GM21515 (cell line): ENCODE measurements at regions not wholly inside any gene's neighbourhood (a gene's known extent, or its start where the extent isn't known, plus 50 kb on each side); places are given as distances from the start of the nearest gene placed in this dataset.
"Not testable (repeated sequence)": the region's sequence is repeated elsewhere in the genome, so short reads cannot be mapped to it uniquely, and the experiment has no call there.

Experiments
- ATAC-seq: cut with Tn5 transposase; IDR thresholded peaks from one replicate; pipeline ENCODE4 v1.9.1; 2021; ENCODE audit not compliant: unreplicated experiment

DNA sequence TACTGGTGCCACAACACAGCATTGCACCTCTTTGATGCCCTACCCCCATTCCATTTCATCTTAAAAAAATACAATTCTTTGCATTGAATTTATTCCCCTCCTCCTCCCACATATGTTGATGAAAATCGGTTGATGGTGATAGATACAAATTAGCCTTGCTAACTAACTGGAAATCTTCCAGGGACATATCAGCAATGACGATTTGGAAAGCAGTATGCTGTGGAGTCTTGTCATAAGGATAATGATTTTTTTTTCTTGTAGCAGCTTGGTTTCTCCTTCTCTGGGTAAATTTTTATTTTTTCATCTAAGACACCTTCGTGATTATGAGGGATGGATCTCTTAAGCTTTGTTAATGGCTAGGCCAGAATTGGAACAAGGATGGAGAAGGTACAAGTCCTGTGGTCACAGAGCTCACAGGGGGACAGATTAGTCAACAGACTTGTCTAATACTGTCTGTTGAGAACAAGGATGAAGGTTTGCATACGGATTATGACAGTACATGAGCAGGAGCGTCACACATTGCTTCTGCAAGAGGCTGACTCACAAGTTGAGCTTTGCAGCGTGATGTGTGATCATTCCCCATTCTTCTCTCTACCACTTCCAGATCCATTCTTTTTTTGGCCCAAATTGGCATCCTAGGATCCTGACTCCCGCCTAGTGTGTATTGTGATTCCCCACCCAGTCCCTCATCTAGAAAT lies 233.1 kb upstream of the FERMT1 start:
- ATAC-seq = no peak

GRCh38 chr20:6348908-6349307 lies 226.1 kb upstream of the FERMT1 start:
- no peak for ATAC-seq

GRCh38 chr20:6347916-6348315 lies 225.1 kb upstream of the FERMT1 start:
- no peak for ATAC-seq

GRCh38 chr20:6341491-6341890 lies 218.7 kb upstream of the FERMT1 start:
- ATAC-seq = no peak

- ATAC-seq = no peak
These were observed 216.3 kb upstream of the FERMT1 start for GRCh38 chr20:6339176-6339575.

- no peak for ATAC-seq
These were observed 210.3 kb upstream of the FERMT1 start for GRCh38 chr20:6333110-6333509.

DNA sequence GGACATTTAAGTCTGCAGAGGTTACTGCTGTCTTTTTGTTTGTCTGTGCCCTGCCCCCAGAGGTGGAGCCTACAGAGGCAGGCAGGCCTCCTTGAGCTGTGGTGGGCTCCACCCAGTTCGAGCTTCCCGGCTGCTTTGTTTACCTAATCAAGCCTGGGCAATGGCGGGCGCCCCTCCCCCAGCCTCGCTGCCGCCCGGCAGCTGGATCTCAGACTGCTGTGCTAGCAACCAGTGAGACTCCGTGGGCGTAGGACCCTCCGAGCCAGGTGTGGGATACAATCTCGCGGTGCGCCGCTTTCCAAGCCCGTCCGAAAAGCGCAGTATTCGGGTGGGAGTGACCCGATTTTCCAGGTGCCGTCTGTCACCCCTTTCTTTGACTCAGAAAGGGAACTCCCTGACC lies 198.4 kb upstream of the FERMT1 start:
- not testable (repeated sequence) for ATAC-seq

DNA sequence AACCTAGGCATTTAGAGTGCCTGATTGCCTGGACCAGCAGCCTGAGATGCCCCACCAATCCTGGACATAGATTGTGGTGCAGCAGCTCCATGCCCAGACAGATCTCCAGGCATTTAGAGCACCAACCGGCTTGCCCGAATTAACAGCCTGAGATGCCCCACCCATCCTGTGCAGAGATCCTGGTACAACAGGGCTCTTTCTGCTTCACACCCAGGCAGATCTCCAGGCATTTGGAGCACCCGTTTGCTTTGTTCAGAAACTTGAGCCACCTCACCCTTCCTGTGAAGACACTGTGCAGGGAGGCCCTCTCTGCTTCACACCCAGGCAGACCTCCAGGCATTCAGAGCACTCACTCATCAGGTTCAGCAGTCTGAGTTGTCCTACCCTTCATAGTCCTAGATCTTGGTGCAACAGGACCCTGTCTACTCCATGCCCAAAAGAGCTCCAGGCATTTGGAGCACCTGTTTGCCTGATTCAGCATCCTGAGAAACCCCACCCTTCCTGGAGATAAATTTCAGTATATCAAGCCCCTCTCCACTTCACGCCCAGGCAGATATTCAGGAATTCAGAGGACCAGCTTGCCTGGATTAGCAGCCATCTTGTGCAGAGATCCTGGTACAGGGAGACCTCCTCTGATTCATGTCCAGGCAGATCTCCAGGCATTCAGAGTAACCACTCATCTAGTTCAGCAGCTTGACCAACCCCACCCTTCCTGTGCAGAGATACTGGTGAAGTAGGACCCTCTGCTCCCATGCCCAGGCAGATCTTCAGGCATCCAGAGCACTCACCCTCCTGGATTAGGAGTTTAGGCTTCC lies 189.2 kb upstream of the FERMT1 start:
- no peak for ATAC-seq

- no peak for ATAC-seq
These were observed 188.3 kb upstream of the FERMT1 start for GRCh38 chr20:6311097-6311496.

- no peak for ATAC-seq
These were observed 182.7 kb upstream of the FERMT1 start for GRCh38 chr20:6305536-6305935.

DNA sequence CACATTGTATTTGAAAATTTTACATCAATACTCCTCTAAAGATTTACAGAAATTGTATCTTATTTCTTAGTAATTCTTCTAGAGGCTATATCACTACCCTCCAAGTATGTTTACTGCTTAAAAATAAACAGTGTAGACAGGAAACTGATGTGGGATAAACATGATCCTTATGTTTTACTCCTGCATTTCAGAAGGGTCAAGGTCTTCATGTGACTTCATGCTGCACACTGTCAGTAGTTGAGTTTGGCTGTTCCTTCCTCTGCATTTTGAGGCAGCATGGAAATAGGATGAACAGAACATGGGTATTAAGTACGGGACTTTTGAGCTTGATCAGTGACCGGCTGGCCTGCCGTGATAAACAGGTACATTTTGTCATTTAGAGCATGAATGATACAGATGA lies 179.2 kb upstream of the FERMT1 start:
- ATAC-seq = no peak

- no peak for ATAC-seq
These were observed 176.6 kb upstream of the FERMT1 start for GRCh38 chr20:6299456-6299855.

DNA sequence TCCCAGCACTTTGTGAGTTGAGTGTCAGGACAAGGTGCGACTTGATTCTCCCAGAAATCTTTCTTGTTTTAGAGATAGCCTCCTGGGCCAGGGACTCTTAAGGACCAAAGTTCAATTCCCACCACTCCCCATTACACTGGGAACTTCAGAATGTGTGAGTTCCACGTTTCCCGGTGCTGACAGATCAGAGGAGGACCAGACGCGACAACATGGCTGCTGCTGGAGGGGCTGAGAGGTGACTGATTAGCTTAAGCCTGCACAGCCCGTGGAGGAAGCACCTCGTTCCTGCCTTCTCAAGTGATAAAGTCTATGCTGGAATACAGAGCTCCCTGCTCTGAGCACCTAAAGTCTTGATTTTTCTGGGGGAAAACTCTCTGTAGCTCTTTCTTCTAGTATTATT lies 175.2 kb upstream of the FERMT1 start:
- ATAC-seq = no peak

DNA sequence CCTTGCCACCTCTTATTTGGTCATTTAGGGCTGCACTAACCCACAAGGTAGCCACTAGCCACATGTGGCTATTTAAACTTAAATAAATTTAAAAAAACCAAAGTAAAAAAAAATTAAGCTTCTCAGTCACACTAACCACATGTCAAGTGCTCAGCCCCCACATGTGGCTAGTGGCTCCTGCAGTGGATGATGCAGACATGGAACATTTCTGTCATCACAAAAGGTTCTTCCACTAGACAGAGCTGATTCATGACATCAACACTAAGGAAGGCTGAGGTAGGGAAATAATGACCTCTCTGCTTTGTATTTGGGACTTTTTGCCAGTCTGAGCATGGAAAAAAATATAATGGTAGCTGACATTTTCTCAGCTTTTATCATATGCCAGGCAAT lies 173.0 kb upstream of the FERMT1 start:
- ATAC-seq = no peak

- ATAC-seq = no peak
These were observed 172.5 kb upstream of the FERMT1 start for GRCh38 chr20:6295127-6295866.

DNA sequence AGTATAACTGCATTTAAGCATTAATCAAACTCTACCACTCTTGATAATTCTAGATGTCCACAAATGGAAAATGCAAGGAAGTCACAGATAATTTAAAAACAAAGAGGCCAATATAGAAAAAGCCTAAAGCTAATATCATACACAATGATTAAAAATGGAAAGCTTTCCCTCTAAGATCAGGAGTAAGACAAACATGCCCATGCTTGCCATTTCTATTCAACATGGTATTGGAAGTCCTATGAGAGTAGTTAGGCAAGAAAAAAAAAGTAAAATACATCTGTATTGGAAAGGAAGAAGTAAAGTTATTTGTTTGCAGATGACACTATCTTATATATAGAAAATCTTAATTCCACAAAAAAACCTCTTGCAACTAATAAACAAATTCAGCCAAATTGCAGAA lies 164.6 kb upstream of the FERMT1 start:
- no peak for ATAC-seq

DNA sequence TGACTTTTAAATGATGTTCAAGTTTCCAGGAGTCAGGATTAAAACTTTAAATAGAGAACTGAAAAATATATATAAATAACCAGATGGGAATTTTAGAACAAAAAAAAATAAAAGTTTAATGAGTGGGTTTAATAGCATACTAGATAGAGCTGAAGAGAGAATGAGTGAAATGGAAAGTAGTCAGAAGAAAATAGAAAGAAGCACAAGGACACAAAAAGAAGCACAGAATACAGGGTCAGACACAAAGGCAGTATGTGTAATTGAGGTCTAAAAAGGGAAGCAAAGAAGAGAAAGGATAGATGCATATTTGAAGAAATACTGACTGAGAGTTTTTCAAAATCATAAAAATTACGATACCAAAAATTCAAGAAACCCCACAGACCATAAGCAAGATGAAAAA lies 159.8 kb upstream of the FERMT1 start:
- no peak for ATAC-seq

DNA sequence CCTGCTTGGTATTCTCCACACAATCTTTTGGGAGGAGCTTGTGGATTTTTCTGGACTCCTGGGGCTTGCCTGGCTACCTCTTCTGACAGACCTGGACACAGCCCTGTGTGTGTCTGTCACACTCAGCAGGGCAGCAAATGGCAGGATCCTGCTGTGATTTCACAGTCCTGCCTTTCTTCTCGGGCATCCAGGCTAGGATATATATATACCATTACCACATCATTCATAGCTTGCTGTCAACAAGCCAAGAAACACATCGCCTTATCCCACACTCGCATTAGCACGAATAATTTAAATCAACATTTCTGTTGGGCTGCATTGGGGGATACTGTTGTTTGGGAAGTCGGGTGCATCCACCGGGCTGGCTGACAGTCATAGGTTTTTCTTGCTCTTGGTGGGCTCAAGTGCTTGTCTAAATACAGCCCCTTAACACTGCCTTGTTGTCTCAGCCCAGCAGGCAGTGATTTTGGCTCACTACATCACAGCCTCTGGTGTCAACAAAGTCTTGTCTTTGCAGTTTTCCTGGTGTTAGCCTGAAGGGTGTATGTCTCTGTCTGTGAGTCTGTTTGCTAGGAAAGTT lies 154.9 kb upstream of the FERMT1 start:
- ATAC-seq = no peak

DNA sequence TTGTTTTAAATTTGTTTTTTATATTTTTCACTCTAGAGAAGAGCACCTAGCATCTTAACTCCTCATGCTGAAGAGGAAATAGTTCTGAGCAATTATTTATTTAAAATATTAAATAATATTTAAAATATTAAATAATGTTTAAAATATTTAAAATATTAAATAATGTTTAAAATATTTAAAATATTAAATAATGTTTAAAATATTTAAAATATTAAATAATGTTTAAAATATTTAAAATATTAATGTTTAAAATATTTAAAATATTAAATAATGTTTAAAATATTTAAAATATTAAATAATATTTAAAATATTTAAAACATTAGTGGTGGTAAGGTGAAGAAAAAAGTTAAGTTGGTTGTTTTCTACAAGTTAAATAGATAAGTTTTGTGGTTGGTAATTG lies 147.6 kb upstream of the FERMT1 start:
- not testable (repeated sequence) for ATAC-seq

DNA sequence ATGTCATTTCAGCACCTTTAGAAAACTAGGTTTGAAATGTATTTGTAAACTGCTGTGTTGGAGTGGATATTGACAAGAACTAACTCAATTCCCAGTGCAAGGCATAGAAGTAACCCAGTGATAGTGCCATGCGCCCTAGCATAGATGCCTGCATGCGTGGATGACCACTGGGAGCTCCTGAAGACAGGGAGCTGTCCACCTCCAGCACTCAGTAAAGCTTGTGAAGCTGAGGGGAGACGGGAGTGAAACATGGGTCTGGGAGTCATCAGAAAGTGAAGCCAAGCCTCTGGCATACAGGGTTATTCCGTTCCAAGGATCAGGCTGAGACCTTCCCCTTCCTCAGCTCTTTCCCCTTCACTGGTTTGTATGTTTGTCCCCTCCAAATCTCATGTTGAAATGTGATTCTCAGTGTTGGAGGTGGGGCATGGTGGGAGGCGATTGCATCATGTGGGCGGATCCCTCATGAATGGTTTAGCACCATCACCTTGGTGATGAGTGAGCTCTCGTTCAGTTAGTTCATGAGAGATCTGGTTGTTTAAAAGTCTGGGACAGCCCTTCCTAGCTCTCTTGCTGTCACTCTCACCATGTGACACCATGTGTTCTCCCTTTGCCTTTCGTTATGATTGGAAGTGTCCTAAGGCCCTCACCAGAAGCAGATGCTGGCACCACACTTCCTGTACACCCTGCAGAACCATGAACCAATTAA lies 146.5 kb upstream of the FERMT1 start:
- ATAC-seq = no peak
